ENCODE measurements at regions not wholly inside any gene's neighbourhood (a gene's known extent, or its start where the extent isn't known, plus 50 kb on each side); places are given as distances from the start of the nearest gene placed in this dataset.
A peak's percentile ranks its signal among the peaks of the same experiment; 100 is the strongest.

DNA sequence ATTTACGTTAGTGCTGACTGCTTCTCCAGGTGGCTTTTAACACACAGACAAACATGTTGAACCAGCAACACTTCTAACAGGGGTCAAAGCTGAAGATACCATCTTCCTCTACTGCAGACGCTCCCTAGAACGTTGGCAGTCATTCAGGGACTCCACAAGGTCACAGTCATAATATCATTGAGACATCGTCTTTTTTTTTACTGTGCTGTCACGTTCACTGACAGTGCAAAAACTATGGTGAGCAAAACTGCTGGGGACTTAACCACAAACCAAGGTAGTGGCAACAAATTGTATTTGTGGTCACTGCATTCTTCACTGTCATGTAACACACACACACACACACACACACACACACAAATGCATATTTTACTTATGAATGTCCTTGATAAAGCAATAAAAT, 244.9 kb downstream of the CASP12 start:
- Histone ChIP-seq H3K27me3 (ENCODE audit: control insufficient read depth in 1 of 2, insufficient read depth in 2 of 2, low read length in 2 of 2) (no peaks in the 10 kb centered on the region), H3K36me3 (ENCODE audit: insufficient read depth, low read length) (no peaks in the 10 kb centered on the region), H3K4me3 (ENCODE audit: low read length) (no peak overlapping the region), H3K27ac (ENCODE audit: low read depth in 1 of 2, low read length in 2 of 2) (no peak overlapping the region), H3K9me3 (ENCODE audit: control insufficient read depth in 1 of 2, insufficient read depth in 1 of 2, low read length in 2 of 2) (no peaks in the 10 kb centered on the region), H3K4me1 (ENCODE audit: insufficient read depth, low read length) (peaks cover 5% of the 10 kb centered on the region)
- Mint-ChIP-seq H3K4me1 (ENCODE audit: low read depth) (peaks cover 9% of the 10 kb centered on the region), H3K4me3 (no peak overlapping the region), H3K27me3 (no peaks in the 10 kb centered on the region), H3K27ac (no peak overlapping the region), H3K9me3 (peaks cover 3% of the 10 kb centered on the region), H3K36me3 (ENCODE audit: low read depth) (no peaks in the 10 kb centered on the region)
- DNase-seq (peak in 3 of 14 experiments; percentile 4 to 38 (median 37)), ATAC-seq (ENCODE audit: poor library complexity) (no peak)
- ChIA-PET POLR2A (no interaction called here), CTCF (no interaction called here)
- intact Hi-C loops (cut with DNase I, micrococcal nuclease), result no loop called here
- TF ChIP-seq CTCF (IDR thresholded peaks at IDR 0.05), result no peak

DNA sequence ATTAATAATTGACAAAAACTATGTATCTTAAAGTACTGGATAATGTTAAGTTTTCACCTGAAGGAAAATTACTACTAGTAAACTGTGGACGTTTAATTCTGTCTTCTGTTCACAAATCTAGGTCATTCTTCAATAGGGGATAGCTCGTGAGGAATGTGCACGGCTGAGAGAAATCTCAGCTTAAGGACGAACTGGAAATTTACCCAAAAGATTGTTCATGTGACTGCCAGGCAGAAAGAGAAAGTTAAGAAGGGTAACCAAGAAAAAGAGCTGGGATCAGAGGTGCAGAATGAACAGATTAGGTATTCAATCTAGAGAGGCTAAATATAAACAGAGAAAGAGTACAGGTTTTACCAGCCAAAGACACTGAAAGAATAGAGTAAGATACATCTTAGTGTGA, 245.3 kb downstream of the CASP12 start:
- Mint-ChIP-seq H3K9me3 (peaks cover 3% of the 10 kb centered on the region), H3K4me3 (no peak overlapping the region), H3K27me3 (no peaks in the 10 kb centered on the region), H3K36me3 (ENCODE audit: low read depth) (no peaks in the 10 kb centered on the region), H3K4me1 (ENCODE audit: low read depth) (peaks cover 9% of the 10 kb centered on the region), H3K27ac (no peak overlapping the region)
- no peaks in the 10 kb centered on the region for H3K27me3 ChIP-seq (ENCODE audit: control insufficient read depth in 1 of 2, insufficient read depth in 2 of 2, low read length in 2 of 2)
- TF ChIP-seq CTCF (IDR thresholded peaks at IDR 0.05), result no peak
- no peak overlapping the region for H3K4me3 ChIP-seq (ENCODE audit: low read length)
- intact Hi-C loops (cut with DNase I, micrococcal nuclease), result no loop called here
- no peak overlapping the region for H3K27ac ChIP-seq (ENCODE audit: low read depth in 1 of 2, low read length in 2 of 2)
- no peaks in the 10 kb centered on the region for H3K36me3 ChIP-seq (ENCODE audit: insufficient read depth, low read length)
- no peaks in the 10 kb centered on the region for H3K9me3 ChIP-seq (ENCODE audit: control insufficient read depth in 1 of 2, insufficient read depth in 1 of 2, low read length in 2 of 2)
- H3K4me1 ChIP-seq (ENCODE audit: insufficient read depth, low read length), result peaks cover 5% of the 10 kb centered on the region
- ATAC-seq (ENCODE audit: poor library complexity) (no peak), DNase-seq (no peak)
- CTCF ChIA-PET, result no interaction called here
- POLR2A ChIA-PET, result no interaction called here

GRCh38 chr11:104650234-104650633, 248.0 kb downstream of the CASP12 start:
- Histone ChIP-seq H3K27ac (ENCODE audit: low read depth in 1 of 2, low read length in 2 of 2) (no peak overlapping the region), H3K36me3 (ENCODE audit: insufficient read depth, low read length) (no peaks in the 10 kb centered on the region), H3K27me3 (ENCODE audit: control insufficient read depth in 1 of 2, insufficient read depth in 2 of 2, low read length in 2 of 2) (no peaks in the 10 kb centered on the region), H3K4me3 (ENCODE audit: low read length) (no peak overlapping the region), H3K4me1 (ENCODE audit: insufficient read depth, low read length) (peaks cover 5% of the 10 kb centered on the region), H3K9me3 (ENCODE audit: control insufficient read depth in 1 of 2, insufficient read depth in 1 of 2, low read length in 2 of 2) (no peaks in the 10 kb centered on the region)
- peaks cover 9% of the 10 kb centered on the region for H3K4me1 Mint-ChIP-seq (ENCODE audit: low read depth)
- no peak overlapping the region for H3K27ac Mint-ChIP-seq
- no peaks in the 10 kb centered on the region for H3K36me3 Mint-ChIP-seq (ENCODE audit: low read depth)
- ATAC-seq (ENCODE audit: poor library complexity) (no peak), DNase-seq (peak in 2 of 14 experiments; percentile 5 to 10)
- ChIA-PET CTCF (no interaction called here), POLR2A (interaction anchor here (0.7 kb wide), 1 partner anchor 14 kb away, joined by 3 read pairs; no protein-coding TSS in a partner anchor)
- no peaks in the 10 kb centered on the region for H3K27me3 Mint-ChIP-seq
- no peak overlapping the region for H3K4me3 Mint-ChIP-seq
- no peak for TF ChIP-seq CTCF (IDR thresholded peaks at IDR 0.05)
- H3K9me3 Mint-ChIP-seq, result peaks cover 3% of the 10 kb centered on the region
- intact Hi-C loops (cut with DNase I, micrococcal nuclease), result no loop called here

Measured in CD4-positive, alpha-beta T cell (primary cell).